CD14-positive monocyte (primary cell): ENCODE measurements at regions not wholly inside any gene's neighbourhood (a gene's known extent, or its start where the extent isn't known, plus 50 kb on each side); places are given as distances from the start of the nearest gene placed in this dataset.
A peak's percentile ranks its signal among the peaks of the same experiment; 100 is the strongest.

Source experiments
- DNase-seq, 3 donors: peaks; one replicate each; pipeline ENCODE4 v3.0.0-alpha.2; 2011 to 2022
- H2AFZ ChIP-seq: 2 replicates; pipeline ENCODE4 v1.6.0; 2012; ENCODE audit warnings: mild to moderate bottlenecking, low read depth, low read length, inconsistent platforms; ENCODE audit not compliant: insufficient read depth, poor library complexity, severe bottlenecking
- H3K27ac ChIP-seq, 2 donors: 1 replicate in 1 of 2; 2 replicates in 1 of 2; pipeline ENCODE4 v1.5.1; 2012 to 2013; ENCODE audit warnings: low read length in 2 of 2, control low read depth in 1 of 2, inconsistent platforms in 1 of 2, low read depth in 1 of 2, mild to moderate bottlenecking in 1 of 2
- H3K27me3 ChIP-seq, 2 donors: one replicate each; pipeline versions ENCODE4 v1.6.0 to v1.6.1; 2011 to 2013; ENCODE audit warnings: low read length in 2 of 2; ENCODE audit not compliant: control insufficient read depth in 2 of 2, insufficient read depth in 2 of 2
- H3K36me3 ChIP-seq, 2 donors: replicated peaks in 1 of 2; 1 replicate in 1 of 2; 2 replicates in 1 of 2; pipeline versions ENCODE4 v1.5.1 to v1.6.1; 2012 to 2013; ENCODE audit warnings: low read length in 2 of 2, control low read depth in 1 of 2, inconsistent platforms in 1 of 2, mild to moderate bottlenecking in 1 of 2; ENCODE audit not compliant: insufficient read depth in 2 of 2, control insufficient read depth in 1 of 2
- H3K4me1 ChIP-seq, 2 donors: 1 replicate in 1 of 2; 2 replicates in 1 of 2; pipeline versions ENCODE4 v1.5.1 to v1.6.1; 2012 to 2013; ENCODE audit warnings: low read length in 2 of 2, control low read depth in 1 of 2, inconsistent platforms in 1 of 2, mild to moderate bottlenecking in 1 of 2, moderate library complexity in 1 of 2; ENCODE audit not compliant: insufficient read depth in 2 of 2, control insufficient read depth in 1 of 2
- H3K4me2 ChIP-seq: replicated peaks from 2 replicates; pipeline ENCODE3; 2012; ENCODE audit warnings: low read length, moderate library complexity, mild to moderate bottlenecking; ENCODE audit not compliant: poor library complexity, severe bottlenecking; ENCODE audit errors: extremely low read depth
- H3K4me3 ChIP-seq, 3 experiments: fragments of 200-600 bp in 1 of 3; sonication (generic) in 1 of 3; replicated peaks in 1 of 3; 1 replicate in 2 of 3; 2 replicates in 1 of 3; pipeline ENCODE4 v1.5.1; 2011 to 2013; ENCODE audit warnings: low read length in 3 of 3, mild to moderate bottlenecking in 3 of 3, control low read depth in 2 of 3, low read depth in 2 of 3, inconsistent platforms in 1 of 3, moderate library complexity in 1 of 3
- H3K79me2 ChIP-seq: 2 replicates; pipeline ENCODE4 v1.6.0; 2012; ENCODE audit warnings: mild to moderate bottlenecking, control low read depth, inconsistent platforms, low read length, moderate library complexity; ENCODE audit not compliant: insufficient read depth
- H3K9ac ChIP-seq: 2 replicates; pipeline ENCODE4 v1.6.0; 2017; ENCODE audit warnings: low read length, mild to moderate bottlenecking; ENCODE audit not compliant: insufficient read depth, poor library complexity, severe bottlenecking
- H3K9me3 ChIP-seq, 2 donors: replicated peaks in 1 of 2; 1 replicate in 1 of 2; 2 replicates in 1 of 2; pipeline versions ENCODE4 v1.5.1 to v1.6.1; 2012 to 2013; ENCODE audit warnings: low read length in 2 of 2, control low read depth in 1 of 2; ENCODE audit not compliant: control insufficient read depth in 1 of 2, insufficient read depth in 1 of 2
- H4K20me1 ChIP-seq: 2 replicates; pipeline ENCODE4 v1.6.0; 2012; ENCODE audit warnings: mild to moderate bottlenecking, low read length, control low read depth, moderate library complexity; ENCODE audit not compliant: insufficient read depth
- H3K27ac Mint-ChIP-seq, 7 donors: one replicate each; pipeline ENCODE4 v1.8.0; 2020; ENCODE audit warnings: mild to moderate bottlenecking in 7 of 7, mixed read lengths in 7 of 7, moderate library complexity in 6 of 7, inconsistent platforms in 2 of 7
- H3K27me3 Mint-ChIP-seq, 3 donors: one replicate each; pipeline ENCODE4 v1.8.0; 2021 to 2022; ENCODE audit warnings: low read depth in 3 of 3, mild to moderate bottlenecking in 3 of 3, mixed read lengths in 3 of 3, moderate library complexity in 3 of 3, inconsistent platforms in 1 of 3
- H3K36me3 Mint-ChIP-seq, 2 donors: one replicate each; pipeline ENCODE4 v1.8.0; 2020; ENCODE audit warnings: mixed read lengths in 2 of 2, inconsistent platforms in 1 of 2, mild to moderate bottlenecking in 1 of 2
- H3K4me1 Mint-ChIP-seq: one replicate; pipeline ENCODE4 v1.8.0; 2020; ENCODE audit warnings: mild to moderate bottlenecking, mixed read lengths
- H3K4me3 Mint-ChIP-seq, 2 donors: one replicate each; pipeline ENCODE4 v1.8.0; 2020; ENCODE audit warnings: mild to moderate bottlenecking in 2 of 2, mixed read lengths in 2 of 2, moderate library complexity in 1 of 2
- H3K9me3 Mint-ChIP-seq, 7 donors: one replicate each; pipeline ENCODE4 v1.8.0; 2020 to 2022; ENCODE audit warnings: mixed read lengths in 7 of 7, mild to moderate bottlenecking in 6 of 7, moderate library complexity in 6 of 7, inconsistent platforms in 2 of 7
- CTCF ChIP-seq: fragments of 200-600 bp; IDR thresholded peaks from one replicate; pipeline ENCODE4 v1.8.0; 2022; ENCODE audit warnings: antibody characterized with exemption, mild to moderate bottlenecking
- WGBS: methylation state at CpG from one replicate; pipeline ENCODE4 v1.1.5; 2013; ENCODE audit warnings: missing lambda C conversion rate; ENCODE audit not compliant: insufficient coverage; 5-methylcytosine and 5-hydroxymethylcytosine counted together
- intact Hi-C, 2 donors: fragments of 100-400 bp; cut with micrococcal nuclease; formaldehyde crosslinking; loops; one replicate each; pipeline versions ENCODE4 v1.15.0 to v1.15.1; 2023

- Mint-ChIP-seq H3K27me3 (peaks cover 0 to 5% (median 0%) of the 10 kb centered on the region in 3 donors), H3K9me3 (peaks cover 30 to 58% (median 50%) of the 10 kb centered on the region in 7 donors), H3K27ac (no peak overlapping the region), H3K4me1 (peaks cover 24% of the 10 kb centered on the region), H3K36me3 (peaks cover 1 to 4% of the 10 kb centered on the region in 2 donors), H3K4me3 (no peak overlapping the region)
- H4K20me1 ChIP-seq = no peaks in the 10 kb centered on the region
- H3K4me2 ChIP-seq = no peak overlapping the region
- peaks cover 13 to 20% of the 10 kb centered on the region in 2 donors for H3K4me1 ChIP-seq
- WGBS = 96% methylated on average over 21 of the region's 21 CpGs
- H3K9me3 ChIP-seq = peaks cover 28 to 45% of the 10 kb centered on the region in 2 donors
- H3K36me3 ChIP-seq = no peaks in the 10 kb centered on the region
- intact Hi-C loops = no loop called here
- no peak for DNase-seq
- no peak overlapping the region for H2AFZ ChIP-seq
- no peak overlapping the region for H3K27ac ChIP-seq
- no peak overlapping the region for H3K9ac ChIP-seq
- H3K79me2 ChIP-seq = no peaks in the 10 kb centered on the region
- no peak for TF ChIP-seq CTCF
- H3K27me3 ChIP-seq = no peaks in the 10 kb centered on the region
- H3K4me3 ChIP-seq = no peak overlapping the region
Measured at GRCh38 chr12:124167141-124167540, 127.8 kb upstream of the RFLNA start.

- WGBS = 100% methylated on average over 4 of the region's 8 CpGs
- H3K27me3 Mint-ChIP-seq = peaks cover 0 to 13% (median 0%) of the 10 kb centered on the region in 3 donors
Measured at GRCh38 chr12:124168016-124168786, 126.7 kb upstream of the RFLNA start.

More at GRCh38 chr12:124168016-124168786, 126.7 kb upstream of the RFLNA start:
- no peaks in the 10 kb centered on the region for H3K27me3 ChIP-seq
- no peak for DNase-seq
- H4K20me1 ChIP-seq = no peaks in the 10 kb centered on the region
- H3K9me3 Mint-ChIP-seq = peaks cover 30 to 52% (median 47%) of the 10 kb centered on the region in 7 donors
- H3K4me1 ChIP-seq = peaks cover 21 to 28% of the 10 kb centered on the region in 2 donors
- H3K4me3 ChIP-seq = no peak overlapping the region
- intact Hi-C loops = no loop called here
- H3K4me1 Mint-ChIP-seq = peaks cover 32% of the 10 kb centered on the region
- no peak overlapping the region for H3K4me2 ChIP-seq
- H3K27ac ChIP-seq = no peak overlapping the region
- peaks cover 28 to 45% of the 10 kb centered on the region in 2 donors for H3K9me3 ChIP-seq
- no peak overlapping the region for H3K9ac ChIP-seq
- H3K27ac Mint-ChIP-seq = peak overlapping the region in 1 of 7 donors; percentile 33
- H2AFZ ChIP-seq = no peak overlapping the region
- H3K79me2 ChIP-seq = no peaks in the 10 kb centered on the region
- peaks cover 1 to 4% of the 10 kb centered on the region in 2 donors for H3K36me3 Mint-ChIP-seq
- H3K36me3 ChIP-seq = no peaks in the 10 kb centered on the region
- TF ChIP-seq CTCF = no peak
- no peak overlapping the region for H3K4me3 Mint-ChIP-seq
